HG03442 (cell line): ENCODE measurements at regions not wholly inside any gene's neighbourhood (a gene's known extent, or its start where the extent isn't known, plus 50 kb on each side); places are given as distances from the start of the nearest gene placed in this dataset.
"Not testable (repeated sequence)": the region's sequence is repeated elsewhere in the genome, so short reads cannot be mapped to it uniquely, and the experiment has no call there.

ENCODE experiments used
- ATAC-seq: cut with Tn5 transposase; IDR thresholded peaks from one replicate; pipeline ENCODE4 v1.9.1; 2021; ENCODE audit warnings: mild to moderate bottlenecking, moderate library complexity; ENCODE audit not compliant: unreplicated experiment

- no peak for ATAC-seq
Observed at GRCh38 chr4:79266136-79266535, 59.7 kb downstream of the NAA11 start.

DNA sequence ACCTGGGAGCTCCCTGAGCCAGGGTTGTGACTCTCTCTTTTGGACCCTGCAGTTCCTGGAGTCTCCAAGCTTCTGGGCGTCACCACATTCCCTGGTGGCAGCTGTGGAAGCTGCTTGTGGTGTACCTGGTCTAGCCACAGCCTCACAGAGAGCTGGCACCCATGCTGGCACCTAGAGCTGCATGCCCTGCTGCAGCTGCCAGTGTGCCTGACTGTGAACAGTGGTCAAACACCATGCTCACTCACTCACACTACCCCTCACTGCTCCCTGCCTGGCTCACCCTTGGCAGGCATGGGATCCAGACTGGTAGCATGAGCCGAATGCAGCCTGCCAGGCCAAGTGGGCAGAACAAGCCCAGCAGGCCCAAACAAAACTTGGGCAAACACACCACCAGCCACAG is 66.6 kb downstream of the NAA11 start:
- ATAC-seq, result no peak

DNA sequence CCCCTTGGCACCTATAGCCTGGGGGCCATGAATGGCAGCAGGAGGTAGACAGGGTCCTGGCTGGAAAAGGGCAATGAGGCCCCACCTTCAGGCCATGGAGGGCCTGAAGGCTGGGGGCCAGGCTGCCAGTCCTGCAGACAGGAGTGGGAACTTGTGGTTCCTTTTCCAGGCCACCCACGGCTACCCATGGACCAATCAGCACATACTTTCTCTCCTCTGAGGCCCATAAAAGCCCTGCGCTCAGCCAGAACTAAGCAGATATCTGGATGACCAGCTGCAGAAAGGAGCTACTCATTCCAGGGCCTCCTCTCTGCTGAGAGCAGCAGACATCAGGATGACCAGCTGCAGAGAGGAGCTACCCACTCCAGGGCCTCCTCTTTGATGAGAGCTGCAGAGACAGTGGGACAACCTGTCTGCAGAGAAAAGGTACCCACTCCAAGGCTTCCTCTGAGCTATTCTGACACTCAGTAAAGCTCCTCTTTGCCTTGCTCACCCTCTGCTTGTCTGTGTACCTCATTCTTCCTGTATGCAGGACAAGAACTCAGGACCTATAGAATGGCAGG is 67.2 kb downstream of the NAA11 start:
- ATAC-seq, result no peak

GRCh38 chr4:79257953-79258613 is 67.8 kb downstream of the NAA11 start:
- ATAC-seq, result no peak

GRCh38 chr4:79255793-79256192 is 70.1 kb downstream of the NAA11 start:
- ATAC-seq, result no peak

GRCh38 chr4:79253924-79254323 is 71.9 kb downstream of the NAA11 start:
- no peak for ATAC-seq

DNA sequence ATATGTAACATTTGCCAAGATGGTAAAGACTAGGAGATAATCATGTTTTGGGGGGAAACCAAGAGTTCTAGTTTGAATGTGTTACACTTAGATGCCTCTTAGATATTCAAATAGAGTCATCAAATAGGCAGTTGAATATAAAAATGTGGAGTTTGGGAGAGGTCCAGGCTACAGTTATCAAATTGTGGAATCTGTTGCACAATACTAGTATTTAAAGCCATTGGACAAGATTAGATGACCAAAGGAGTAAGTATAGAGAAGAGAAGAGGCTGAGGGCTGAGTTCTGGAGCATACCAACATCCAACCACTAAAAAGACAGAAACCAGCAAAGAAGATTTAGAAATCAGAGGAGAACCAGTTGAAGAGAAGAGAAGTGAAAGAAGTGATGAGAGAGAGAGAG is 72.7 kb downstream of the NAA11 start:
- ATAC-seq, result no peak

DNA sequence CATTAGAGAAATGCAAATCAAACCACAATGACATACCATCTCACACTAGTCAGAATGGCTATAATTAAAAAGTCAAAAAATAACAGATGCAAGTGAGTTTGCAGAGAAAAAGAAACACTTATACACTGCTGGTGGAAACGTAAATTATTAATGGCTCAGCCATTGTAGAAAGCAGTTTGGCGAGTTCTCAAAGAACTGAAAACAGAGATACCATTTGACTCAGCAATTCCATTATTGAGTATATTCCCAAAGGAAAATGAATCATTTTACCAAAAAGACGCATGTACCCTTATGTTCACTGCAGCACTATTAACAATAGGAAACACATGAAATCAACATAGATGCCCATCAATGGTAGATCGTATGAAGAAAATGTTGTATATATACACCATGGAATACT is 75.0 kb downstream of the NAA11 start:
- ATAC-seq, result no peak

DNA sequence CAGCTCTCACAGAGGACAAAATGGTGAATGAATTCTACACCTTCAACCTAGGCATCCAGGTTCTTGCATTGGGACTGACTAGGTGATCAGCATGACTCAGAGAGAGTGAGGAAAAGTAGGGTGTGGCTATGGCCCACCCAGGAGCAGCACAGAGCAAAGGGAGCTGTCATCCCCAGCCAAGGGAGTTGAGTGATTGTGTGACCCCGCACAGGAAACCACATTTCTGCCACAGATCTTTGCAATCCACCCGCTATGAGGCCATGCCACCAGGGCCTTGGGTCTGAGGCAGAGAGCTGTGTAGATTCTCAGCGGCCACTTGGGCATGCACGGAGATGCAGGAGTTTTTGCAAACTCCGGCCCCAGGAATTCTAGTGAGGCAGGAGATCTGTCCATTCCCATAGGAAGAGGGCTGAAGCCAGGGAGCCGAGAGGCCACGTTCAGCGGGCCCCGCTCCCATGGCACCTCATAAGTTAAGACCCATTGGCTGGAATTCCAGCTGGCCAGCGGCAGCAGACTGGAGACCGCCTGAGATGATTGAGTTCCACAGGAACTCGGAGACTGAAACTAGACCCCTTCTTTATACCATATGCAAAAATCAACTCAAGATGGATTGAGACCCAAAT is 75.9 kb downstream of the NAA11 start:
- ATAC-seq, result no peak

- no peak for ATAC-seq
Observed at GRCh38 chr4:79248610-79249009, 77.3 kb downstream of the NAA11 start.

DNA sequence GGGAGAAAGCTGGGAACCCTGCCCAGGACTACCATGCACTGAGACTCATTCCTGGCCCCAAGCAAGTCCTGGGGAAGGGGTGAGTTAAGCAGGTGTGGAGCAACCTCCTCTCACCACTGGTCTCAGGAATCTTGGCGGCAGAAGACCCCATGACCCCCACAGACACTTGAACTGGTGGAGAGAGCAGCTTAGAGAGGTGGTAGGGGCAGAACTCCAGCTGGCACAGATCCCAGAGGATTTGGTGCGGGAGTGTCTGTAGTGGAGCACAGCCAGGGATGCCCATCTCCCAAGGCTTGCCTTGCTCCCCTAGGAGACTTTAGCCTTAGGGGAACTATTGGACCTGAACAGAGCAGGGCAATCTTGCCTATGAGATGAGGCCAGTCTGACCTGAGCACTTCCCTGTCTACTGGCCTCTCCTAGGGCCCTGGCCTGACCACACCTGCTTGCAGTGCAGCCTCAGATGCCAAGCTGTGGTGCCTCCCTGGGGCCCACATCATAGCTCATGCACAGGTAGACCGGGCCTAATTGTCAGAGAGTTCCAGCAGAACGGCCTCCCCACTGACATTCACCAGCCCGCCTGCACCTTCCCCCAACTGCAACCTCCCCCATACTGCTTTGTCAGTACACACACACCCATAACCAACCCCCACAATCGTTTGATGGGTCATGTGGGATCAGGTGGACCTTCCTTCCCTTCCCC is 78.0 kb downstream of the NAA11 start:
- ATAC-seq, result no peak

- ATAC-seq, result not testable (repeated sequence)
Observed at GRCh38 chr4:79245200-79245940, 80.5 kb downstream of the NAA11 start.

- ATAC-seq, result no peak
Observed at GRCh38 chr4:79241846-79242245, 84.0 kb downstream of the NAA11 start.

DNA sequence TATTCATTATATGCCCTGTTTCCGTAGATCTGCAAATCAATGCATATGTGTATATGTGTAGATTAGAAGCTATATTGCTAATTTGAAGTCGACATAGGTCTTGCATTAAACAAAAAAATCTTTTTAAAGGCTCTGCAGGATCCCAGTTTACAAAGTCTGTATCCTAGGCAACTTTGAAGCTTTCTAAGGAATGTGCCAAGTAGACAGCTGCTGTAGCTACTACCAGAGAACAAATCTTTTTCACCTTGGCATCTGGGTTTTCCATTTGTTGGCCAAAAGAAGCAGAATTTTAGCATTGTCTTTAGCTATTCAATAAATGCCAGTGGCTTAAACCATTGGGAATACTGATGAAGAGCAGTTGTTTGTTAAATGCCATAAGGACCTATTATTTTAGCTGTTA is 88.0 kb downstream of the NAA11 start:
- ATAC-seq, result no peak

DNA sequence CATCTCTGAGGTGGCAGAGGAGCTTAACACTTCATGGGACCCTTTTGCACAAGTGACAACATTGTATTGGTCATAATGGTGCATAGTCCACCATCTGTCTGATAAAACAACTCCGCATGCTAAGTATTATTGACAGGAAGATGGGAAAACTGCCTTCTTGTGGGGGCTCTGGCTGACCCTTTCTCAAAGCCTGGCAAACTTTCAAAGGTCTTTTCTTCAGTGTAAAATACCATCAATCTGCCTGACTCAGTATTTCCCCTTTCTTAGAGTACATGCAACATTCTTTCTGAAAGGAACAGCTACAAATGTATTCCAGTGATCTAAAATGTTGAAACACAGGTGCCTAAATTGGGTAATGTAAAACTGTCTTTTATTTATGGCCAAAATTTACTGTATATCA is 89.1 kb downstream of the NAA11 start:
- no peak for ATAC-seq

GRCh38 chr4:79235095-79235494 is 90.8 kb downstream of the NAA11 start:
- ATAC-seq, result no peak

DNA sequence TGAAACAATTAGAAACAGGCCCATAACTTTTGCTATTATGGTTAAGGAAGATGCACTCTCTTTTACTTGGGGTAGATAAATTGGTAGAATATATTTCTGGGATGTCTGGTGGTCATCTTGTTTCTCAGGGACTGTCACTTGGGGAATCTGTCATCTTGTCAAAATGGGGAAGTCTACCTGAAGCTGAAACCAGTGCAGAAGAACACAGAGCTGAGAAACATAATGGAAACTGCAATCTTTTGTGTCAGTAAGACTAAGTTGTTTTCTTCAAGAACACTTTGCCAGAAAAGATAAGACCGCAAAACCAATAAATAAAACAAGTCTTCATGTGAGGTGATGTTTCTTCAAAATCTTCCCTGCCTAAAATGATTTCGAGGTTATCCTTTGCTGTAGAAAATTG is 92.0 kb downstream of the NAA11 start:
- ATAC-seq, result no peak

DNA sequence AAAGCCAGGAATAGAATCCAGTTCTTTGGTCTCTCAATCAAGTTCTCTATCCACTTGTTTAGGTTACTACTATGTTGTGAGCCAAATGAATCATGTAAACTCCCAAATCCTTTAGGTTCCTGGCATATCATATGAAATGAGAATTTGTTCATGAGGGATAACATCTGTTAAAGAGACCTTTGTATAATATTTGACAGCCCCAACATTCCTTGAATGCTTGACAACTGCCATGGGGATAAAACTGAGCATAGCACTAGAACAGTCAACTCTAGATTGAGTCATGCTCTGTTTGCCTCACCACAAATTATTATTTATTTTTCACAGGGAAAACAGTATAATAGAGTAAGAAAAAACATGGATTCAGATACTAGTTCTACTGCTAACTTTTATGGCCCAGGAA is 93.3 kb downstream of the NAA11 start:
- ATAC-seq, result no peak

DNA sequence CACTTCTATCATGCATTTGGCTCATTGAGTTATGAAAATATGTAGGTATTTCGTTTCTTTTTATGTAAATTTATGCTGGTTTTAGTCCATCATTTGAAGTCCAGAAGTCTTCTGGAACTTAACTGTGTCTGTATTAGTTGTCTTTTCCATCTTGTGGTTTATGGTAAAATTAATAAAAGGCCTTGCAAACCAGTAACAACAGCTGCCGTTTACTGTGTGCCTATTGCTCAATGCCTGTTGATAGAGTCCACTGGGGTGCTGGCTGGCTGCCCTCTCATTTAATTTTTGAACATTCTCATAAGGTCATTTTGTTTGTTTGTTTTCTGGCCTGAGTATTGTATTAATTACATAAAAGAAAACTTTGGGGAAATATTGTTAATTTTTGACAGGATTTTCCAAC is 98.0 kb downstream of the NAA11 start:
- ATAC-seq, result no peak

GRCh38 chr4:79225360-79225759 is 100.5 kb downstream of the NAA11 start:
- ATAC-seq, result no peak

DNA sequence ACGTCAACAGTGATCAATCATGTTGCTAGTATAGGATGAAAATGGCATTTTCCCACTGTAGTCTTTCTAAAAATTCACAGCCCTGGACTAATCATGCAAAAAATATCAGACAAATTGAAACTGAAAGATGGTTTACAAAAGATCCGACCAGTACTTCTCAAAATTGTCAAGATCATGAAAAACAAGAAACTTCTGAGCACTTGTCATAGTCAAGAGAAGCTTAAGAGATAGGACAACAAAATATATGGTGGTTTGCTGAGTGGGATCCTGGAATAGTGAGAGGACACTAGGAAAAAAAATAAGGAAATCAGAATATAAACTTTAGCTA is 101.1 kb downstream of the NAA11 start:
- ATAC-seq, result no peak
